ENCODE measurements at regions not wholly inside any gene's neighbourhood (a gene's known extent, or its start where the extent isn't known, plus 50 kb on each side); places are given as distances from the start of the nearest gene placed in this dataset.

GRCh38 chr6:155709262-155709661, 253.6 kb upstream of the NOX3 start:
- Histone ChIP-seq H3K9me3 (ENCODE audit: insufficient read depth, low read length) (no peaks in the 10 kb centered on the region), H3K4me2 (ENCODE audit: low read length) (no peak overlapping the region), H3K36me3 (replicated peaks; ENCODE audit: low read depth, low read length) (no peaks in the 10 kb centered on the region), H2AFZ (ENCODE audit: low read depth, low read length) (no peak overlapping the region), H3K79me2 (ENCODE audit: low read length) (no peaks in the 10 kb centered on the region), H4K20me1 (ENCODE audit: insufficient read depth, low read length) (no peaks in the 10 kb centered on the region), H3K4me1 (ENCODE audit: low read length) (no peaks in the 10 kb centered on the region), H3K9ac (ENCODE audit: low read length) (no peak overlapping the region), H3K27me3 (ENCODE audit: low read depth, low read length) (no peaks in the 10 kb centered on the region), H3K27ac (ENCODE audit: low read length) (no peak overlapping the region), H3K4me3 (ENCODE audit: low read length) (no peak overlapping the region)
- TF ChIP-seq EZH2phosphoT487 (IDR thresholded peaks at IDR 0.05; ENCODE audit: low read depth), result no peak

DNA sequence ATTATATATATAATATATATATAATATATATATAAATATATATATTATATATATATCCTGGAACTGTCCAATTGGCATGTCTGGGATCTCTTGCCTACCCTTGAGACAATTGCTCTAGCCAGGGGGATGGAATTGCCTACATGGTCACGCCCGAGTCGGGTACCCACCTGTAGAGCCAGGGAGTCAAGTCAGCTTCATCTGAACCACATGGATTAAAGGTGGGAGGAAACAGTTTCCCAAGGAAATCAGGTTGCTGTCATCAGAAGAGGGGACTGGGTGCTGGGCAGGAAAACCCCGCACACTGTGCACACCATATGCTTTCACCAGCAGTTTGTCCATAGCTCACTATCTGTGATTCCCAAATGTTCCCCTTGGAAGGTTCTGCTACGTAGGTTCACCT, 252.5 kb upstream of the NOX3 start:
- Histone ChIP-seq H4K20me1 (ENCODE audit: insufficient read depth, low read length) (no peaks in the 10 kb centered on the region), H3K27me3 (ENCODE audit: low read depth, low read length) (no peaks in the 10 kb centered on the region), H3K36me3 (replicated peaks; ENCODE audit: low read depth, low read length) (no peaks in the 10 kb centered on the region), H2AFZ (ENCODE audit: low read depth, low read length) (no peak overlapping the region), H3K4me3 (ENCODE audit: low read length) (no peak overlapping the region), H3K4me1 (ENCODE audit: low read length) (no peaks in the 10 kb centered on the region), H3K27ac (ENCODE audit: low read length) (no peak overlapping the region), H3K9ac (ENCODE audit: low read length) (no peak overlapping the region), H3K9me3 (ENCODE audit: insufficient read depth, low read length) (no peaks in the 10 kb centered on the region), H3K4me2 (ENCODE audit: low read length) (no peak overlapping the region), H3K79me2 (ENCODE audit: low read length) (no peaks in the 10 kb centered on the region)
- TF ChIP-seq EZH2phosphoT487 (IDR thresholded peaks at IDR 0.05; ENCODE audit: low read depth) (no peak), CTCF (IDR thresholded peaks at IDR 0.05; ENCODE audit: low read depth, low read length) (no peak)

DNA sequence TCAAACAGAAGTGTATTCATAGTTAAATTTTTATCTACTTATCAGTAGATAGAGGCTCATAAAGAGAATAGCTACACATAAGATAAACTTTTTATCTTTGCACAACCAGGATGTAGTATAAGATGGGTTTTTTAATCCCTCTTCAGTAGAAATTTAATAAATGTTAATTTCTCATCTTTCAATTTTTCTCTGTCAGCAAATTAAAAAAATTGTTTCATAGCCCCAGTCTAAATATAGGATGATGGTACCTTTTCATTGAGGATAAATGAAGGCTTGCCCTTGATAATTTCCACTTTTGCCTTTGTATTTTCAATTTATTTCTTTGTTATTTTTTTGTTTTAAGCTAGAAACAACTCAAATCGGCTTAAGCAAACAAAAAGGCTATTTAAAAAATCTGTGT, 251.2 kb upstream of the NOX3 start:
- TF ChIP-seq CTCF (IDR thresholded peaks at IDR 0.05; ENCODE audit: low read depth, low read length), result no peak
- TF ChIP-seq EZH2phosphoT487 (IDR thresholded peaks at IDR 0.05; ENCODE audit: low read depth), result no peak
- H3K27me3 ChIP-seq (ENCODE audit: low read depth, low read length), result no peaks in the 10 kb centered on the region
- H2AFZ ChIP-seq (ENCODE audit: low read depth, low read length), result no peak overlapping the region
- H3K9ac ChIP-seq (ENCODE audit: low read length), result no peak overlapping the region
- no peak overlapping the region for H3K4me2 ChIP-seq (ENCODE audit: low read length)
- H3K27ac ChIP-seq (ENCODE audit: low read length), result no peak overlapping the region
- H3K9me3 ChIP-seq (ENCODE audit: insufficient read depth, low read length), result no peaks in the 10 kb centered on the region
- H3K4me1 ChIP-seq (ENCODE audit: low read length), result no peaks in the 10 kb centered on the region
- H3K79me2 ChIP-seq (ENCODE audit: low read length), result no peaks in the 10 kb centered on the region
- H4K20me1 ChIP-seq (ENCODE audit: insufficient read depth, low read length), result no peaks in the 10 kb centered on the region
- no peaks in the 10 kb centered on the region for H3K36me3 ChIP-seq (replicated peaks; ENCODE audit: low read depth, low read length)
- H3K4me3 ChIP-seq (ENCODE audit: low read length), result no peak overlapping the region

DNA sequence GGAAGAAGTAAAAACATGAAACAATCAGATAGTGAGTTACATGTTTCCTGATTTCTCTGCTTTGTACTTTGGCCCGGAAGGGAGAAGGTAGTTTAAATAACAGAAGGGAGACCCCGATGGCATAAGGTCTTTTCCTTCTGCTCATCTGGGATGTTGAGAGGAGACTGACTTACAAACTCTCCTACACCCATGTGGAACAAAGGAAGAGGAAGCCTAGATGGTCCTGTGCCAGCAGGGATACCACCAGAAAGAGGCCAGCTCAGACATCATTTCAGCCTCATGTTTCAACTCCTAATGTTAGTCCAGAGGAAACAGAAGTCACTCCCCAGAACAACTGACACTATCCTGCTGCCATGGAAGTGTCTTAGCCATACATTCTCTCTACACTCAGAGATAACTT, 250.7 kb upstream of the NOX3 start:
- no peaks in the 10 kb centered on the region for H3K79me2 ChIP-seq (ENCODE audit: low read length)
- no peaks in the 10 kb centered on the region for H3K4me1 ChIP-seq (ENCODE audit: low read length)
- TF ChIP-seq EZH2phosphoT487 (IDR thresholded peaks at IDR 0.05; ENCODE audit: low read depth) (no peak), CTCF (IDR thresholded peaks at IDR 0.05; ENCODE audit: low read depth, low read length) (no peak)
- no peaks in the 10 kb centered on the region for H3K9me3 ChIP-seq (ENCODE audit: insufficient read depth, low read length)
- no peak overlapping the region for H3K4me2 ChIP-seq (ENCODE audit: low read length)
- H3K27ac ChIP-seq (ENCODE audit: low read length), result no peak overlapping the region
- no peak overlapping the region for H3K4me3 ChIP-seq (ENCODE audit: low read length)
- no peak overlapping the region for H2AFZ ChIP-seq (ENCODE audit: low read depth, low read length)
- no peaks in the 10 kb centered on the region for H4K20me1 ChIP-seq (ENCODE audit: insufficient read depth, low read length)
- no peak overlapping the region for H3K9ac ChIP-seq (ENCODE audit: low read length)
- no peaks in the 10 kb centered on the region for H3K27me3 ChIP-seq (ENCODE audit: low read depth, low read length)
- no peaks in the 10 kb centered on the region for H3K36me3 ChIP-seq (replicated peaks; ENCODE audit: low read depth, low read length)

DNA sequence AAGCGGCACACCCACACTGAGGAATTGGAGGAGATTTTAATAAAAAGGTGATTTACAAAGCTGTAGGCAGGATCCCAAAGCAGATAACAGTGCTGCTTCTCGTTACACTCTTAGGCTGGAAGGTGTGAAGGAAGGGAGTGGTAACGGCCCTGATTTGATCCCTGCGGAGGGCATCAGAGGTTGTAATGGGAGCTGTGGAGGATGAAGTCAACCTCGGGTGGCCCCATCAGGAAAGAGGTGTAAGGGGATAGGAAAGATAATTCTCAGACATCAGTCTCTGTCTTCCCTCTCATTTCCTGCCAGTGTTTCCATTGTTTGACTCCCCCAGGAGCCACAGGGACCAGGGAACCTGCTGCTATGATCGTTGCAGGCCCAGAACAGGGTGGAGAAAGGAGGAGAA, 245.7 kb upstream of the NOX3 start:
- Histone ChIP-seq H3K79me2 (ENCODE audit: low read length) (no peaks in the 10 kb centered on the region), H3K27ac (ENCODE audit: low read length) (no peak overlapping the region)
- TF ChIP-seq EZH2phosphoT487 (IDR thresholded peaks at IDR 0.05; ENCODE audit: low read depth) (no peak), CTCF (IDR thresholded peaks at IDR 0.05; ENCODE audit: low read depth, low read length) (no peak)

More for the DNA sequence above, 245.7 kb upstream of the NOX3 start:
- Histone ChIP-seq H2AFZ (ENCODE audit: low read depth, low read length) (no peak overlapping the region), H3K4me1 (ENCODE audit: low read length) (no peaks in the 10 kb centered on the region), H3K36me3 (replicated peaks; ENCODE audit: low read depth, low read length) (no peaks in the 10 kb centered on the region), H3K27me3 (ENCODE audit: low read depth, low read length) (no peaks in the 10 kb centered on the region), H3K4me2 (ENCODE audit: low read length) (no peak overlapping the region), H3K9me3 (ENCODE audit: insufficient read depth, low read length) (no peaks in the 10 kb centered on the region), H3K9ac (ENCODE audit: low read length) (no peak overlapping the region), H4K20me1 (ENCODE audit: insufficient read depth, low read length) (no peaks in the 10 kb centered on the region), H3K4me3 (ENCODE audit: low read length) (no peak overlapping the region)
